GM19328 (cell line): ENCODE measurements at regions not wholly inside any gene's neighbourhood (a gene's known extent, or its start where the extent isn't known, plus 50 kb on each side); places are given as distances from the start of the nearest gene placed in this dataset.
A peak's percentile ranks its signal among the peaks of the same experiment; 100 is the strongest.

Source experiments
- ATAC-seq: cut with Tn5 transposase; IDR thresholded peaks from one replicate; pipeline ENCODE4 v1.9.1; 2021; ENCODE audit warnings: mild to moderate bottlenecking, moderate library complexity; ENCODE audit not compliant: unreplicated experiment

- ATAC-seq: no peak
These were observed 58.6 kb downstream of the LIG4 start for GRCh38 chr13:108156749-108157148.

DNA sequence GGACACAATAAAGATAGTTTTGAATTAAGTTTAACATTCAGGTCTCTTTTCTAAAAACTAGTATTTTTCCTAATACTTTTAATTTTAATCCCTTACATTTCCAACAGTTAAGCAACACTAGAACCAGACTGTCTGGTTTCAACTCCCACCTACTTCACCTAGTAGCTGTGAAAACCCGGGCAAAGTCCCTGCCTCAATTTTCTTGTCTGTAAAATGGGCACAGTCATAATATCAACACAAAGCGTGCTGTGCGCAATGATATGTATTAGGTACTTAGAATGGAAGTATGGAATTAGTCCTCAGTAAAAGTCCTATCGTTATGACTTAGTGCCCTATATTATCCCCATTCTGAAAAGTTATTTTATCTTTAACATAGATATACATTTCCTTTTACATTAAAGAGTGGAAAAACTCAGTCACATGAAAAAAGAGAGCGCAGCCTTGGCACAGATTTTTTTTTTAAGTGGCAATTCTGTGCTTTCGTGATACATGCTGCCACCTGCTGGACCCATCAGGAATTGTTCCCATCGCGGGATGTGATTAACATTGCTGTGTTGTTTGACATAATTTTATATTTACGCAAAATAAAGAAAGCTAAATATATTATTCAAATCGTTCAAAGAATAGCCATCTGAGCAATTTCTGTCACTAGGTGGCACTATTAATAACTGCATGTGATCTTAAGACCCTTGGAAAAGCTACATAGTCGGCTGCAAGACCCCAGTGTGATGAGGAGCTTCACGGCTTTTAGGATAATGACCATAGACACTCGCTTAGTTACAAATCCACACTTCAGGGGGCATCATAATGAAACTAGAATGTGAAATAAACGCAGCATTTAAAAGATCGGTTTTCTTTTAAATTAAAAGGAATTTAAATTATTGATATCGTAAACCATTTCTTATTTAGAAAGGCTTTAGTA lies 59.9 kb downstream of the LIG4 start:
- ATAC-seq: peak; percentile 81

GRCh38 chr13:108154421-108154858 lies 60.9 kb downstream of the LIG4 start:
- no peak for ATAC-seq

DNA sequence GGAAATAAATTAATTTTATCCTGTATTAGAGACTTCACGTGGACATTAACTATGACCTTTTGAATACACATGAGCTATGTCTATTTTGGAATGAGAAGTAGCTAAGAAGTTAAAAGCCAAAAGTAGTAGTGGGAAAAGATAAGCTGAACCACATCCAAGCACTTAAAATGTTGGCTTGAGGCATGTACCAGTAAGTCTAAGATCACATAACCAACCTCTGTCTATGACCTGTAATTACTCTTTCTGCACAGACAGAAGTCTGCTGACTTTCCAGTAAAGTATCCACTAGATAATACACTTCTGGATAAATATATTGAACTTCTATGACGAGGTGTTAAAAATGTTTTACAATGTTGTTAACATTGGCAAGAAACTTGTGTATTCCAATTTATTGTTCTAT lies 68.7 kb downstream of the LIG4 start:
- no peak for ATAC-seq

DNA sequence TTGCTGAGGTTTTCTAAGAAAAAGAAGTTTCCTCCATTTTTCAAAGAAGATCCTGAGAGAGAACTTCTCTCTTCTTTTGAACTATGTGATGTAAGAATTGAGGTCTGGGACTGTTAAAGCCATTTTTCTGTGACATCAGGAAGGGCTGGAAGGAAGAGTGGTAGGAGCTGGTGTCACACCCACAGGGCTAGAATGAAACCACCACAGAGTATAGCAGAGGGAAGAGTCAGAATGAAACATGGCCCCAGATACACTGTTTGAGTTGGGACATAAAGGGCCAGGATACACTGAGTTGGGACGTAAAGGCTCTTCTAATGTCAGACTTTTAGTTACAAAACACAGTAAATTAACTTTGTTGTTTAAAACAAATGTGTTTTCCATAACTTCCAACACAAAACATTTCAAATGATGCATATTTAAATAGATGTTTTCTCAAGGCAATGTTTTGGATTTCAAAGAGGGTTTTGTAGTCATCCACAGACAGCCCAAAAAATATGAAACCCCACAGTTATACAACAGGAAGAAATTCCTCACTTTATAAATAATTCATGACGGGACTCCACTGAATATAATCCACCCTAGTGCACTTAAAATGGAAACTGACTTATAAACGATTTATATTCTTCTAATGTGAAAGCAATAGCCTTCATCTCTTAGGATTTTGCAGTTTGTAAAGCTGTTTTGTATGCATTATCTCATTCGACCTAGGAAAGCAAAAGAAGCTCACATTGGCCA lies 72.5 kb downstream of the LIG4 start:
- ATAC-seq: no peak

GRCh38 chr13:108137176-108137575 lies 78.2 kb downstream of the LIG4 start:
- ATAC-seq: no peak

- no peak for ATAC-seq
These were observed 87.9 kb downstream of the LIG4 start for GRCh38 chr13:108127406-108127805.

GRCh38 chr13:108126056-108126455 lies 89.3 kb downstream of the LIG4 start:
- no peak for ATAC-seq

GRCh38 chr13:108121406-108121805 lies 93.9 kb downstream of the LIG4 start:
- ATAC-seq: no peak

DNA sequence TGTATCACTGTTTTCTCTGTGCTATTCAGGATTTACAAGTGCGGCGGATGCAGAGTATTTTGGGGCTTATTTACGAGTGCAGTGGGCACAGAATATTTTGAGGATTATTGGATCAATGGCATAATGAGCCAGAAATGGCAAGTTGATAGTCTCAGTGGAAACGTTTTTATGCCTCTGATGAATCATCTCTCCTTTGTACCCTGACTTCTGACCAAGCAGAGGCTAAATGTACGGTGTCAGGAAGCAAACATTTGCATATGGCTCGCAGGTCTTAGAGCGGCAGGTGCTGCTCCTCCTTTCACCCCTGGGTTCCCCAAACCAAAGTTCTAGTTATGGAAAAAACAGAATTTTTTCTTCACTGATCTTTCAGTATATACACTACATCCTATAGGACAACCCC lies 94.5 kb downstream of the LIG4 start:
- no peak for ATAC-seq

DNA sequence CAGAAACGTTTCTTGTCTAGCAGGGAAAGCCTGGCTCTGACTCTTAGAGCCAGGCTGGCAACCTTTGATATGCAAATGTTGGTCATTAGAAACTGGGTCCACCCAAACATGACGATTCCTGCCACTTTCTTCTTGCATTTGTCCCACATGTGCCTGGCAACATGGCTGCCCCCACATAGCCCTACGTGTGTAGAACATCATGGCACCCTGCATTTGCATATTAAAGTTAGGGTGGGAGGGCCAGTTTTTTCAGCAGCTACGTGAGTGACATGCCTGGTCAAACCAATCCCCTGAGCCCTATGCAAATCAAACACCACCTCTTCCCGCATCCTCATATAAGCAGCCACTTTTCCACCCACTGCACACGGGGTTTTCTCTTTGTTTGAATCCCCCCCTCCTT lies 95.0 kb downstream of the LIG4 start:
- ATAC-seq: no peak

DNA sequence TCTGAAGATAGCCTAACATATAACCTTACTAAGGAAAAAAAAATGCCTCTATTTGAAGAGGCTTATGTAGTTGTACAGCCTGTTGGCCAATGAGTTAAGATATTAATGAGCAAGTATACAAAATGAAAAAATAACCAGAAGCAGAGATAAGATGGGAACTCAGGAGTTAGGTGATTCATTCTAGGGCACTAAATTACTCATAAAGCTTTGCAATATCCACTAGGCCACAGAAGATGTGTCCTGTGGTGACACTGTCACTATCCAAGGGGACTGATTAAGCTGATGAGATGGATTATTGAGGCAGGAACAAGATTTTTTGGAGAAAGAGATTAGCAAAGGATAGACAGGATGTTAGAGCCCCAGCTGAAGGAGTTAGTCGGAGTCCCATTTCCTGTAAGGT lies 99.6 kb downstream of the LIG4 start:
- ATAC-seq: no peak

DNA sequence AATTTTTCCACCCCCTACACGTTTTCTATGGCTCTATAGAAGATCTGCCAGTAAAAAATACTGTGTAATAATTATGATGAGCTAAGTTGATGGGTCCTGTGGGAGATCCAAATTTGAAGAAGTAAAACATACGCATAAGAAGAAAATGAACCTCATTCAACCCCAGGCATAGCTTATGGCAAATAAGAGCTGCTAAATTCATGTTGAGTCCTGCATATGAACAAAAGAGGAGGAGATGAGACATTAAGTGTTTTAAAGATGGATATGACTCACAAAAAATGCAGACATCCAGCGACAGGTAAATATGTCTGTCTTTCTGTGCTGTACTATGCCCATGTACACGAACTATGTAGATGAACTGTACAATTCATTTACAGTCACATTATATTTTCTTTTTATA lies 101.9 kb downstream of the LIG4 start:
- ATAC-seq: no peak

DNA sequence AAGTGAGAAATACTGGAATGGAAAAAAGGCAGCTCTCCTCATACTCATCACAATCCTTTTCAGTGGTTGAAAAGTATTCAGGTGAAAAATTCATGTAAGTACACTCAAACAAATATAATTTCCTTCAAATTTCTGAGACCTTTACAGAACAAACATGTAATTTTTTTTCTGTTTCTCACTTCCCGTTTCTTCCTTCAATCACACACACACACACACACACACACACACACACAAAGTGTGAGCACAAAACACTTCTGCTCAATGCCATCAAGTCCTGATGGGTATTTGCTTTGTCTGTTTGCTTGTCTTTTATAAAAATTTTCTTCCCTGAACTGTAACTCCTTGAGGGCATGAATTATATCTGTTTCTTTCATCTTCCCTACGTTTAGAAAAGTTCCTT lies 110.6 kb downstream of the LIG4 start:
- no peak for ATAC-seq

DNA sequence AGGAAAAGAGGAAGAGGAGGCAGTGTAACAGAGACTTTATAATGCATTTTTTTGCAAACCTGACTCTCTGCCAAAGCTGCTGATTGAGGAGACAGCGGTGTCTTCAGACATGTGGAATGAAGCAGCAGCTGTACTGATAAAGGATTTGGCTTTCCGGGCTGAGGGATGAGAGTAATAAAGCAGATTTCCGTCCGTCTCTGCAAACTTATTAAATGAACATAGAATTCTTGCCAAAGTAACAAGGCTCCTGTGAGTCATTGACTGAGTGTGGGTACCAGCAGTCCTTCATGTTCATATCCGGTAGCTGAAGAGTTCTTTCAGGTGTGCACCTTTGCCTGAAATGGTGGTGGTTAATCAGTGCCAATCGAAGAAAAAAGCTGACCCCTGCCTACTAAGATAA lies 112.6 kb downstream of the LIG4 start:
- ATAC-seq: no peak

- ATAC-seq: no peak
These were observed 118.9 kb downstream of the LIG4 start for GRCh38 chr13:108096301-108096915.

GRCh38 chr13:108095036-108095435 lies 120.3 kb downstream of the LIG4 start:
- no peak for ATAC-seq

GRCh38 chr13:108093616-108094015 lies 121.7 kb downstream of the LIG4 start:
- no peak for ATAC-seq

DNA sequence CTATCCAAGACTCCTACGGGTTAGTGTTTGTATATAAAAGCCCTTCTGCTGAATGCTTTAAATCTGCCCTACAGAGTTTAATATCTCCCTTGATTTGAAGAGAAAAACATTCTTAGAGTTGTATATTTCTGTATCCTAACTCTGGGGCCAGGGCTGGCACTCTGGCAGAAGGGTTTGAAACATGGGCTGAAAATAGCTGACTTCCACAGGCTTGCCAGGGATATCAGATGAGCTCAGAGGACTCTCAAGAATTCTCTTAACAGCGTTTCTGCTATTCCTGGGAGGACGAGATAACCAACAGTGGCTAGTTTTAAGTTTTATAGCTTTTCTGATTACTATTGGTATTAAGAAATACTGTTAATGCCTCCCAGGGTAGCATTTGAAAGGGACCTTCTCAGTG lies 127.5 kb downstream of the LIG4 start:
- no peak for ATAC-seq

- ATAC-seq: no peak
These were observed 128.7 kb downstream of the LIG4 start for GRCh38 chr13:108086678-108087077.

DNA sequence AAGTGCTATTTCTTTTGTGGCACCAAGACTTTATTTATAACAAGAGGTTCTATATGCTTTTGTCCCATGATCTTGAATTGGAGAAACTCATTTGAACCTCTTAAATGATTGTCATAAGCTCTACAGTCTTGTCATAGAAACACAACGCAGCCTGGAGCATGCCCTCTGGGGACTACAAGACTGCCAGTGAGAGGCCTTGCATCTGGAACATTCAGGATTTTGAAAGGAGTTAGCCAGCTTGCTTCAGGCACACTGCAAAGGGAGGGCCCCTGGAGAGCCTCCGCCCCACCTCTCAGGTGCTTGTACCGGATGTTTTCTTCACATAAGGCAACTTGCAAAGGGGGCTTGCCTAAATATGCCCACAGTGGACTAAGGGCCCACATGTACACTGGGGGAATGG lies 130.5 kb downstream of the LIG4 start:
- ATAC-seq: no peak

DNA sequence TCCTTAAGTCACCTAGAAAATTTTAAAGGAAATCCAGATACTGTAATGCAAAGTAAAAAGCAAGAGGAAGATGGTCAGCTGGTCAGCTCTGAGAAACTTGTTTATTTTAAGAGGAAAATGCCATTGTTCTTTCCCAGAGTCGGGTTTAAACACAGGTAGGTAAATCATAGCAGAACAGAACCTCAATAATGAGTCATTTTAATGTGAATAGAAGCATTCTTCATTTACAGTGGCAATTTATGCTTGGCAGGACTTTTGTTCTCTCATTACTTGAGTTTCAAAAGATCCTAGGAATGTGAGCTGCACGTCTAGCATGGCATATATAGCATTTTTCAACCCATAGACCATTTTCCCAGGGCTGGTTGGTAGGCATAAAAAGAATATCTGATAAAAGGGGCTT lies 132.3 kb downstream of the LIG4 start:
- ATAC-seq: no peak
